Heart right ventricle (tissue), 16 donors: ENCODE measurements at regions not wholly inside any gene's neighbourhood (a gene's known extent, or its start where the extent isn't known, plus 50 kb on each side); places are given as distances from the start of the nearest gene placed in this dataset.

Experiments used
- ATAC-seq, 8 donors: fragments of 200-7000 bp; cut with Tn5 transposase; one replicate each; pipeline ENCODE4 v1.9.1; 2020; ENCODE audit warnings: mild to moderate bottlenecking in 8 of 8, moderate library complexity in 8 of 8, moderate number of reproducible peaks in 1 of 8
- DNase-seq, 2 donors: peaks; one replicate each; pipeline ENCODE4 v3.0.0-alpha.2; 2020
- H3K27ac ChIP-seq, 10 donors: fragments of 200-600 bp; sonication (generic) in 2 of 10; one replicate each; pipeline versions ENCODE4 v1.5.0 to v1.8.0; 2020 to 2022; ENCODE audit warnings: mild to moderate bottlenecking in 3 of 10
- H3K27me3 ChIP-seq, 7 donors: fragments of 200-600 bp; one replicate each; pipeline ENCODE4 v1.8.0; 2021 to 2022; ENCODE audit warnings: mild to moderate bottlenecking in 2 of 7
- H3K36me3 ChIP-seq, 9 donors: fragments of 200-600 bp; sonication (generic) in 1 of 9; one replicate each; pipeline versions ENCODE4 v1.5.0 to v1.8.0; 2020 to 2022; ENCODE audit warnings: mild to moderate bottlenecking in 2 of 9
- H3K4me1 ChIP-seq, 9 donors: fragments of 200-600 bp; sonication (generic) in 1 of 9; one replicate each; pipeline versions ENCODE4 v1.5.0 to v1.8.0; 2020 to 2022; ENCODE audit warnings: mild to moderate bottlenecking in 4 of 9
- H3K4me3 ChIP-seq, 10 donors: fragments of 200-600 bp; sonication (generic) in 2 of 10; one replicate each; pipeline versions ENCODE4 v1.5.0 to v1.8.0; 2020 to 2022; ENCODE audit warnings: mild to moderate bottlenecking in 7 of 10, moderate library complexity in 2 of 10
- H3K9me3 ChIP-seq, 11 donors: fragments of 200-600 bp in 10 of 11; sonication (generic) in 2 of 11; one replicate each; pipeline versions ENCODE4 v1.5.0 to v1.8.0; 2013 to 2022; ENCODE audit warnings: mild to moderate bottlenecking in 2 of 11, control low read depth in 1 of 11, moderate library complexity in 1 of 11
- WGBS, 2 donors: extraction: QIAGEN DNeasy Blood & Tissue Kit; methylation state at CpG; one replicate each; pipeline ENCODE4 v1.1.7; 2013; ENCODE audit warnings: inconsistent platforms in 1 of 2; 5-methylcytosine and 5-hydroxymethylcytosine counted together
- intact Hi-C, 10 donors: fragments of 100-400 bp; cut with DNase I; formaldehyde crosslinking; loops; one replicate each; pipeline versions ENCODE4 v1.11.1 to v1.14.2; 2022
- TF ChIP-seq, protein P1 (sequence below), 9 donors: fragments of 200-600 bp; sonication (generic) in 2 of 9; IDR thresholded peaks; one replicate each; pipeline versions ENCODE4 v1.5.0 to v1.8.0; 2021 to 2022; ENCODE audit warnings: antibody characterized with exemption in 9 of 9, mild to moderate bottlenecking in 5 of 9, moderate library complexity in 1 of 9
- donor health status: Arrhythmogenic right ventricular cardiomyopathy.
- donor health status: ischemic (EF 13 %, LVEDD 7.1; RV severe dilation, severe dysfunction).
- donor health status: healthy with polysubstance abuse.
- donor health status: DM: no; HTN: yes; CAD: no.
- donor health status: DM: no; HTN: no; CAD: no.
- donor health status: ischemic (EF 25% LVEDD 6.9; RV normal size, moderate dysfunction).
- donor health status: ischemic (EF 25% LVEDD 5.7; RV mildly dilated, moderate dysfunction).
- donor health status: healthy.
- donor health status: DM: yes; HTN: yes; CAD: no.
- donor health status: Ischemic cardiomyopathy.
- donor health status: ischemic (EF 35%, LVEDD 5.7; RV mildly dilated, moderate dysfunction).
- donor health status: nonischemic (EF 11% LVEDD 7.7; RV severe dilation, severe dysfunction).
- donor health status: DM: yes; HTN: yes; CAD: no.
- donor health status: PGD.
- donor health status: ischemic (EF 29% LVEDD 5.4; RV normal size, mild dysfunction).
- donor health status: nonischemic (EF 23%, LVEDD 6.1; RV moderate dilation, normal function).

DNA sequence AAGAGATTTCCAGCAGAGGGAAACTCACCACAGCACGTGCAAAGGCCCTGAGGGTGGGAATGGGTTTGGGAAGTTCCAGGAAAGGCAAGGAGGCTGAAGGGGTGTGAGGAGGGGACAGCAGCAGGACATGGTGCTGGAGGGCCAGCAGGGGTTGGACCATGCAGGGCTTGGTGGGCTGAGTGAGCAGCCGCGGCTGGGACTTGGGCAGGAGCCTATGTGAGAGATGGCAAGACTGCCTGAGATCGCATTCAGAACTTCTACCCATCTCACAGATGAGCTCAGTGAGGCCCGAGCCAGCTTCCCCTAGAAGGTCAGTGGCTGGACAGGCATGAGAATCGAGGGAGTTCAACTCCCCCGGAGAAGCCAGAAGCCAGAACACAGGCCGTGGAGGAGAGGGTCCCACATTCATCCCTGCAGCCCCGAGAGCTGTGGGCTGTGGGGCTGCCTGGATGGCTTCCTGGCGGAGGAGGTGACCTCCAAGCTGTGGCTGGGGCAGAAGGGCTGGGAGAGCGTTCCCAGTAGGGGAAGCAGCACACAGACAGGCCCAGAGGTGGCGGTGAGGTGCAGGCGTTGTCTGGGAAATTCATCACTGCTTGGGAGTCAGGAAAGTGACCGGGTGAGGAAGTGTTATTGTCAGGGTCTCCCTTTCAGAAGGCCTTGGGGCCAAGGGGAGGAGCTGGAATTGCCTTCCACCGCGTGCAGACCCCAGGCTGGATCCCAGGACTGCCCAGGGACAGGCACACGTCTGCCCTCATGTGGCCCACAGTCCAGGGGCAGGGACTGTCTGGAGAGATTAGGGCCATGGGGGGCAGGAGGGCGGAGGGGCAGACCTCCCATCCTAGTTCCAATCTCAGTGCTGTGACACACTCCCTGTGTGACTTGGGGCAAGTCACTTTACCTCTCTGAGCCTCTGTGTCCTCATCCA is 103.8 kb downstream of the CEBPB start:
- Histone ChIP-seq H3K4me3 (no peak overlapping the region), H3K27ac (peak overlapping the region in 5 of 10 donors; percentile 7 to 84 (median 22)), H3K27me3 (no peaks in the 10 kb centered on the region), H3K9me3 (no peaks in the 10 kb centered on the region), H3K4me1 (peaks cover 5 to 53% (median 18%) of the 10 kb centered on the region in 9 donors), H3K36me3 (no peaks in the 10 kb centered on the region)
- WGBS, 2 donors, result 81% methylated on average over 18 of the region's 18 CpGs
- ATAC-seq (no peak), DNase-seq (no peak)
- TF ChIP-seq, protein P1, sequence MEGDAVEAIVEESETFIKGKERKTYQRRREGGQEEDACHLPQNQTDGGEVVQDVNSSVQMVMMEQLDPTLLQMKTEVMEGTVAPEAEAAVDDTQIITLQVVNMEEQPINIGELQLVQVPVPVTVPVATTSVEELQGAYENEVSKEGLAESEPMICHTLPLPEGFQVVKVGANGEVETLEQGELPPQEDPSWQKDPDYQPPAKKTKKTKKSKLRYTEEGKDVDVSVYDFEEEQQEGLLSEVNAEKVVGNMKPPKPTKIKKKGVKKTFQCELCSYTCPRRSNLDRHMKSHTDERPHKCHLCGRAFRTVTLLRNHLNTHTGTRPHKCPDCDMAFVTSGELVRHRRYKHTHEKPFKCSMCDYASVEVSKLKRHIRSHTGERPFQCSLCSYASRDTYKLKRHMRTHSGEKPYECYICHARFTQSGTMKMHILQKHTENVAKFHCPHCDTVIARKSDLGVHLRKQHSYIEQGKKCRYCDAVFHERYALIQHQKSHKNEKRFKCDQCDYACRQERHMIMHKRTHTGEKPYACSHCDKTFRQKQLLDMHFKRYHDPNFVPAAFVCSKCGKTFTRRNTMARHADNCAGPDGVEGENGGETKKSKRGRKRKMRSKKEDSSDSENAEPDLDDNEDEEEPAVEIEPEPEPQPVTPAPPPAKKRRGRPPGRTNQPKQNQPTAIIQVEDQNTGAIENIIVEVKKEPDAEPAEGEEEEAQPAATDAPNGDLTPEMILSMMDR (IDR thresholded peaks at IDR 0.05), result no peak
- intact Hi-C loops, result no loop called here

DNA sequence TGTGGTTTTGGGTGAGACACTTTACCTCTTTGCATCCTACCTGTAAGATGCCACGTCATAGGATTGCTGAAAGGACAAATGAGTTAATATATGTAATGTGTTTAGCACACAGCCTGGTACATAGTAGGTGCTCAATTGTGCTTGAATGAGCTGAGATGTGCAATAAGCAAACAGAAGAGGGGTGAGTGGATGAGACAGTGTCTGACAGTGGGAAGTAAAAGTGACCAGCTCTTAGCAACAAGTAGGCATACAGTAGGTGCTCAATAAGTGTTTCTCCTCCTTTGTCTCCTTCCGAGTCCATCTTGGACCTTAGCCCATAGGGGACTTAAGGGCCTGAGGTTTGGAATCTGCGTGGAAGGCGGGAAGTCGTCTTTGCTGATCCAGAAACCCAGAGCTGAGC is 104.7 kb downstream of the CEBPB start:
- Histone ChIP-seq H3K36me3 (no peaks in the 10 kb centered on the region), H3K9me3 (no peaks in the 10 kb centered on the region), H3K4me1 (peaks cover 5 to 53% (median 18%) of the 10 kb centered on the region in 9 donors), H3K4me3 (no peak overlapping the region), H3K27ac (peak overlapping the region in 3 of 10 donors; percentile 7 to 84 (median 22)), H3K27me3 (no peaks in the 10 kb centered on the region)
- WGBS, 2 donors, result 85 to 90% methylated on average over 5 of the region's 5 CpGs
- ATAC-seq (no peak), DNase-seq (no peak)
- TF ChIP-seq, protein P1 (IDR thresholded peaks at IDR 0.05), result no peak
- intact Hi-C loops, result no loop called here

DNA sequence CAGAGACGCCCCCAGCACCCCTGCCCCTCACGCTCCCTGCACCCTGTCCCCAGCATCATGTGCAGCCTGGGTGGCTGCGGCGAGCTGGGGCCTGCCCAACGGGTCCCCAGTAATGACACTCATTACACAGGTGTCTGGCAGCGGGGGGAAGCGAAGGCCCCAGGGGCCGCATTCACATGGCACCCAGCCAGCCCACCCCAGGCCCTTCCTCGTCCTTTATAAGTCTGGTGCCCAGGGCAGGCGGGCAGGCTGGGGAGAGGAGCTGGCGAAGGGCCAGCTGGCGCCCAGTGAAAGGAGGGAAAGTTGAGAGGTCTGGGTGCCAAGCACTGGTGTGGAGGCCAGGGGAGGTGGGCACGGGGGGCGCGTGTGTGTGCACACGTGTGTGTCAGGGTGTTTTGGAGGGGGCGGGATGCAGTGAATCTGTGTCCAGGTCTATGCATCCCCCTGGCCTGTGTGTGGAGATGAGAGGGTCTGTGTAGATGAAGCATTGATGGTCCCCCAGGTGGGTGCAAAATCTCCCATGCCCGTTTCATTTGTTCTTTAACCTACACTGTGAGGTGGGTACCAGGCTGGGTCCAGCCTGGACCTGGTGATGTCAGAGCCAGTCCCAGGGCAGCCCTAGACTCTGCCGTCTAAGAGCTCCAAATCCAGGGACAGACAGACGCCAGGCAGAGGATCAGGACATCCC is 105.3 kb downstream of the CEBPB start:
- Histone ChIP-seq H3K36me3 (no peaks in the 10 kb centered on the region), H3K27me3 (no peaks in the 10 kb centered on the region), H3K27ac (peak overlapping the region in 5 of 10 donors; percentile 22 to 84 (median 39)), H3K4me1 (peaks cover 5 to 53% (median 18%) of the 10 kb centered on the region in 9 donors), H3K9me3 (no peaks in the 10 kb centered on the region), H3K4me3 (no peak overlapping the region)
- WGBS, 2 donors, result 58 to 70% methylated on average over 20 of the region's 20 CpGs
- DNase-seq (no peak), ATAC-seq (no peak)
- intact Hi-C loops, result no loop called here
- TF ChIP-seq, protein P1 (IDR thresholded peaks at IDR 0.05), result no peak
